HepG2 (cell line): ENCODE measurements at regions not wholly inside any gene's neighbourhood (a gene's known extent, or its start where the extent isn't known, plus 50 kb on each side); places are given as distances from the start of the nearest gene placed in this dataset.

Source experiments
- ARID2 ChIP-seq: sonication (generic); formaldehyde crosslinking; IDR thresholded peaks from 2 replicates; pipeline ENCODE4 v1.8.1; 2022; ENCODE audit warnings: mild to moderate bottlenecking, missing genetic modification reagents, borderline replicate concordance
- BATF2 ChIP-seq: sonication (generic); formaldehyde crosslinking; IDR thresholded peaks from 2 replicates; pipeline ENCODE4 v1.8.0; 2022; ENCODE audit warnings: mild to moderate bottlenecking, missing genetic modification reagents, moderate library complexity
- EEA1 ChIP-seq: sonication (generic); formaldehyde crosslinking; IDR thresholded peaks from 2 replicates; pipeline ENCODE4 v1.5.1; 2020; ENCODE audit warnings: mild to moderate bottlenecking, missing genetic modification reagents, borderline replicate concordance
- GATA4 ChIP-seq: sonication (generic); IDR thresholded peaks from 2 replicates; pipeline ENCODE4 v1.6.1; 2016; ENCODE audit warnings: antibody characterized with exemption, low read depth, borderline replicate concordance
- GATAD1 ChIP-seq: IDR thresholded peaks from 2 replicates; pipeline ENCODE4 v1.6.1; 2016; ENCODE audit warnings: missing genetic modification reagents, missing compliant biosample characterization
- MAF1 ChIP-seq: sonication (generic); formaldehyde crosslinking; IDR thresholded peaks from 2 replicates; pipeline ENCODE4 v1.5.0; 2020; ENCODE audit warnings: missing genetic modification reagents, borderline replicate concordance
- MAFF ChIP-seq: IDR thresholded peaks from 2 replicates; pipeline ENCODE4 v1.6.1; 2011; ENCODE audit warnings: low read depth, low read length, improper control_type of control experiment
- MLX ChIP-seq: IDR thresholded peaks from 2 replicates; pipeline ENCODE4 v1.6.1; 2016
- NONO ChIP-seq, 2 experiments: fragments of 450-650 bp in 1 of 2; sonication (generic) in 1 of 2; formaldehyde crosslinking in 1 of 2; IDR thresholded peaks in 1 of 2; conservative IDR thresholded peaks in 1 of 2; 2 replicates each; pipeline versions ENCODE4 v1.6.1 to v1.8.0; 2017 to 2022; ENCODE audit warnings: mild to moderate bottlenecking in 1 of 2, missing genetic modification reagents in 1 of 2, moderate library complexity in 1 of 2
- NPAS2 ChIP-seq: sonication (generic); formaldehyde crosslinking; IDR thresholded peaks from 2 replicates; pipeline ENCODE4 v1.8.0; 2022; ENCODE audit warnings: mild to moderate bottlenecking, missing genetic modification reagents, borderline replicate concordance
- REPIN1 ChIP-seq: sonication (generic); formaldehyde crosslinking; IDR thresholded peaks from 2 replicates; pipeline ENCODE4 v1.8.0; 2022; ENCODE audit warnings: missing genetic modification reagents, low read depth, mild to moderate bottlenecking, borderline replicate concordance
- XBP1 ChIP-seq: sonication (generic); formaldehyde crosslinking; IDR thresholded peaks from 2 replicates; pipeline ENCODE4 v1.5.0; 2020; ENCODE audit warnings: missing genetic modification reagents
- ZMAT3 ChIP-seq: sonication (generic); formaldehyde crosslinking; conservative IDR thresholded peaks from 2 replicates; pipeline ENCODE4 v1.7.0; 2021; ENCODE audit warnings: missing genetic modification reagents
- ZNF556 ChIP-seq: sonication (generic); formaldehyde crosslinking; IDR thresholded peaks from 2 replicates; pipeline ENCODE4 v1.4.0; 2020; ENCODE audit warnings: mild to moderate bottlenecking, missing genetic modification reagents, borderline replicate concordance
- ZSCAN21 ChIP-seq: sonication (generic); formaldehyde crosslinking; IDR thresholded peaks from 2 replicates; pipeline ENCODE4 v1.8.0; 2022; ENCODE audit warnings: mild to moderate bottlenecking, missing genetic modification reagents, moderate library complexity, borderline replicate concordance
- TF ChIP-seq, protein P1 (sequence below): sonication (generic); formaldehyde crosslinking; IDR thresholded peaks from 2 replicates; pipeline ENCODE4 v1.4.0; 2020; ENCODE audit warnings: mild to moderate bottlenecking, missing genetic modification reagents
- TF ChIP-seq, protein P2 (sequence below): sonication (generic); formaldehyde crosslinking; IDR thresholded peaks from 2 replicates; pipeline ENCODE4 v1.9.0; 2021; ENCODE audit warnings: missing genetic modification reagents, mild to moderate bottlenecking, borderline replicate concordance
- TF ChIP-seq, protein P3 (sequence below): sonication (generic); formaldehyde crosslinking; IDR thresholded peaks from 2 replicates; pipeline ENCODE4 v1.5.0; 2020; ENCODE audit warnings: missing genetic modification reagents, mild to moderate bottlenecking, borderline replicate concordance

DNA sequence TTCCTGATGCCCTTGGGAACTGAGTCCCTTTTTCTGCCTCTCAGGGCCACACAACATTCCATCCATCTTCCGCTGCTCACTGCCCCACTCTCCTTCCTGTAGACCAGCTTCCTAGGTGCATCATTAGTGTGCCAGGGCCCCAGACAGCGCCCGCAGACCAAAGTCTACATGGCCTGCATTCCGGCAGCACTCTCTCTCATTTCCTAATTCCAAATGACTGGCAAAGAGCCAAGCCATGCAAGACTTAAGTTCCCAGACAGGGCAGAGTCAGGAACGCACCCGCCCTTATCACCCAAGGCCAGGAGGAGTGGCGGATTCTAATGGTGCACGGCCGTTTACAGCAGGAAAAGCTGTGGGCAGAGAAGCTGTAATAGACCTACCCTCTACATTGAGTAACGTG, 159.8 kb upstream of the ARID1B start (continued):
- TF ChIP-seq GATA4 (no peak), EEA1 (no peak), REPIN1 (CRISPR knock-in tag) (no peak), ZNF556 (CRISPR knock-in tag) (no peak), NPAS2 (CRISPR knock-in tag) (no peak), ZSCAN21 (CRISPR knock-in tag) (no peak), GATAD1 (CRISPR knock-in tag) (no peak), MAFF (no peak), BATF2 (CRISPR knock-in tag) (no peak), ARID2 (CRISPR knock-in tag) (no peak), MAF1 (CRISPR knock-in tag) (no peak), XBP1 (CRISPR knock-in tag) (no peak), NONO (IDR thresholded peaks at IDR 0.05) (no peak), NONO (CRISPR knock-in tag; conservative IDR thresholded peaks at IDR 0.05) (no peak), MLX (no peak), ZMAT3 (CRISPR knock-in tag) (no peak)
- TF ChIP-seq, protein P1, sequence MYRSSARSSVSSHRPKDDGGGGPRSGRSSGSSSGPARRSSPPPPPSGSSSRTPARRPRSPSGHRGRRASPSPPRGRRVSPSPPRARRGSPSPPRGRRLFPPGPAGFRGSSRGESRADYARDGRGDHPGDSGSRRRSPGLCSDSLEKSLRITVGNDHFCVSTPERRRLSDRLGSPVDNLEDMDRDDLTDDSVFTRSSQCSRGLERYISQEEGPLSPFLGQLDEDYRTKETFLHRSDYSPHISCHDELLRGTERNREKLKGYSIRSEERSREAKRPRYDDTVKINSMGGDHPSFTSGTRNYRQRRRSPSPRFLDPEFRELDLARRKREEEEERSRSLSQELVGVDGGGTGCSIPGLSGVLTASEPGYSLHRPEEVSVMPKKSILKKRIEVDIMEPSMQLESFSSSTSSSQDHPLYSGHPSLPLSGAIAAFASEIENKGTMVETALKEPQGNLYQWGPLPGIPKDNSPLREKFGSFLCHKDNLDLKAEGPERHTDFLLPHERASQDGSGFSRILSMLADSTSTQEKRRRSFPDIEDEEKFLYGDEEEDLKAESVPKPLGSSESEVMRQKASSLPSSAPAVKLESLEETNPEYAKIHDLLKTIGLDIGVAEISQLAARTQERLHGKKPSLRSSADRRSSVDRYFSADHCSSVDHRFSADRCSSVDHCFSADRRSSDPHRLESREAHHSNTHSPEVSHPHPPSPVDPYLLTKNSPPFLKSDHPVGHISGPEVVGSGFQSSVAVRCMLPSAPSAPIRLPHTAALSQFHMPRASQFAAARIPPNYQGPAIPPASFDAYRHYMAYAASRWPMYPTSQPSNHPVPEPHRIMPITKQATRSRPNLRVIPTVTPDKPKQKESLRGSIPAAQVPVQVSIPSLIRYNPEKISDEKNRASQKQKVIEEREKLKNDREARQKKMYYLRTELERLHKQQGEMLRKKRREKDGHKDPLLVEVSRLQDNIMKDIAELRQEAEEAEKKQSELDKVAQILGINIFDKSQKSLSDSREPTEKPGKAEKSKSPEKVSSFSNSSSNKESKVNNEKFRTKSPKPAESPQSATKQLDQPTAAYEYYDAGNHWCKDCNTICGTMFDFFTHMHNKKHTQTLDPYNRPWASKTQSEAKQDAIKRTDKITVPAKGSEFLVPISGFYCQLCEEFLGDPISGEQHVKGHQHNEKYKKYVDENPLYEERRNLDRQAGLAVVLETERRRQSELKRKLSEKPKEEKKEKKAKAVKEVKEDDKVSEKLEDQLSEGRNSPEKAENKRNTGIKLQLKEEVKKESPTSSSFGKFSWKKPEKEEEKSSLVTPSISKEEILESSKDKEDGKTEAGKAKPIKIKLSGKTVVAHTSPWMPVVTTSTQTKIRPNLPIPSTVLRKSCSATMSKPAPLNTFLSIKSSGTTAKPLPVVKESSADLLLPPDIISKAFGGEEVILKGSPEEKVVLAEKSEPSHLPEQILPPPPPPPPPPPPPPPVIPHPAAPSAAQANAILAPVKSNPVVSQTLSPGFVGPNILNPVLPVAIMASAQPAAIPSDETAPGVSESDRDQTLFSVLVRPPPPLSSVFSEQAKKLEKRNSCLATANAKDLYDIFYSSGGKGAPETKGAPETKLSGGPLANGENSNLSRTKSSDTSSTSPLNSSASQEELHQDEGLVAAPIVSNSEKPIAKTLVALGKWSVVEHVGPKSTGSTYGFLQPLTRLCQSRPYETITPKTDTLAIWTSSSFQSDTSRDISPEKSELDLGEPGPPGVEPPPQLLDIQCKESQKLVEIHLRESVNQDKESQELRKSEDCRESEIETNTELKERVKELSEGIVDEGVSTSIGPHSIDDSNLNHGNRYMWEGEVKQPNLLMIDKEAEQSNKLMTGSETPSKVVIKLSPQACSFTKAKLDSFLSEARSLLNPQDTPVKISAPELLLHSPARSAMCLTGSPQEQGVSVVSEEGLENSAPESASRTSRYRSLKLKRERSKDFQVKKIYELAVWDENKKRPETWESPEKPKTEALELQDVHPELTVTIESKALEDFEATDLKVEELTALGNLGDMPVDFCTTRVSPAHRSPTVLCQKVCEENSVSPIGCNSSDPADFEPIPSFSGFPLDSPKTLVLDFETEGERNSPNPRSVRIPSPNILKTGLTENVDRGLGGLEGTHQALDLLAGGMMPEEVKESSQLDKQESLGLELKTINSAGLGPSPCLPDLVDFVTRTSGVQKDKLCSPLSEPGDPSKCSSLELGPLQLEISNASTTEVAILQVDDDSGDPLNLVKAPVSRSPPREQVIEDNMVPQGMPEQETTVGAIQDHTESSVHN (CRISPR knock-in tag), result no peak
- TF ChIP-seq, protein P2, sequence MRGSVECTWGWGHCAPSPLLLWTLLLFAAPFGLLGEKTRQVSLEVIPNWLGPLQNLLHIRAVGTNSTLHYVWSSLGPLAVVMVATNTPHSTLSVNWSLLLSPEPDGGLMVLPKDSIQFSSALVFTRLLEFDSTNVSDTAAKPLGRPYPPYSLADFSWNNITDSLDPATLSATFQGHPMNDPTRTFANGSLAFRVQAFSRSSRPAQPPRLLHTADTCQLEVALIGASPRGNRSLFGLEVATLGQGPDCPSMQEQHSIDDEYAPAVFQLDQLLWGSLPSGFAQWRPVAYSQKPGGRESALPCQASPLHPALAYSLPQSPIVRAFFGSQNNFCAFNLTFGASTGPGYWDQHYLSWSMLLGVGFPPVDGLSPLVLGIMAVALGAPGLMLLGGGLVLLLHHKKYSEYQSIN (CRISPR knock-in tag), result no peak
- TF ChIP-seq, protein P3, sequence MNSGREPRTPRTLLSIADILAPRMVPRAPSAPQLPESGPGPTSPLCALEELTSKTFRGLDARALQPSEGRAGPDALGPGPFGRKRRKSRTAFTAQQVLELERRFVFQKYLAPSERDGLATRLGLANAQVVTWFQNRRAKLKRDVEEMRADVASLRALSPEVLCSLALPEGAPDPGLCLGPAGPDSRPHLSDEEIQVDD (CRISPR knock-in tag), result no peak
